LNCAP (cell line): ENCODE measurements at regions not wholly inside any gene's neighbourhood (a gene's known extent, or its start where the extent isn't known, plus 50 kb on each side); places are given as distances from the start of the nearest gene placed in this dataset.

Experiments
- TF ChIP-seq, protein P1 (sequence below): fragments of 450-650 bp; IDR thresholded peaks from 2 replicates; pipeline ENCODE4 v1.5.1; 2017; ENCODE audit warnings: mild to moderate bottlenecking

DNA sequence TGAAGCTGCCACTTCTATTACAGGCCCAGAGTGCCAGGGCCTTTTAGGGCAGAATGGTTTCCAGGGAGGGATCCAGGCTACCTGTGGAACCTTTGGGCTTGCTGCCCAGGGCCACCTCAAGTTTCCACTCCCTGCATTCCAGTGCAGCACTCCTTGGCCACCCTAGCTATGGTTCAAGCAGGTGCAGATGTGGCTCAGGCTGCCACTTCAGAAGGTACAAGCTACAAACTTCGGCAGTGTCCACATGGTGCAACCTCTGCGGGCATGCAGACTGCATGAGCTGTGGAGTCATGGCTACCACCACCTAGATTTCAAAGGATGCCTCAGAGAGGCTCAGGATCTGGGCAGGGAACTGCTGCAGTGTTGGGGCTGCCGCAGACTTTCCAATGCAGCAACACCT lies 248.1 kb upstream of the UBE2E3 start:
- TF ChIP-seq, protein P1, sequence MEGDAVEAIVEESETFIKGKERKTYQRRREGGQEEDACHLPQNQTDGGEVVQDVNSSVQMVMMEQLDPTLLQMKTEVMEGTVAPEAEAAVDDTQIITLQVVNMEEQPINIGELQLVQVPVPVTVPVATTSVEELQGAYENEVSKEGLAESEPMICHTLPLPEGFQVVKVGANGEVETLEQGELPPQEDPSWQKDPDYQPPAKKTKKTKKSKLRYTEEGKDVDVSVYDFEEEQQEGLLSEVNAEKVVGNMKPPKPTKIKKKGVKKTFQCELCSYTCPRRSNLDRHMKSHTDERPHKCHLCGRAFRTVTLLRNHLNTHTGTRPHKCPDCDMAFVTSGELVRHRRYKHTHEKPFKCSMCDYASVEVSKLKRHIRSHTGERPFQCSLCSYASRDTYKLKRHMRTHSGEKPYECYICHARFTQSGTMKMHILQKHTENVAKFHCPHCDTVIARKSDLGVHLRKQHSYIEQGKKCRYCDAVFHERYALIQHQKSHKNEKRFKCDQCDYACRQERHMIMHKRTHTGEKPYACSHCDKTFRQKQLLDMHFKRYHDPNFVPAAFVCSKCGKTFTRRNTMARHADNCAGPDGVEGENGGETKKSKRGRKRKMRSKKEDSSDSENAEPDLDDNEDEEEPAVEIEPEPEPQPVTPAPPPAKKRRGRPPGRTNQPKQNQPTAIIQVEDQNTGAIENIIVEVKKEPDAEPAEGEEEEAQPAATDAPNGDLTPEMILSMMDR: no peak

DNA sequence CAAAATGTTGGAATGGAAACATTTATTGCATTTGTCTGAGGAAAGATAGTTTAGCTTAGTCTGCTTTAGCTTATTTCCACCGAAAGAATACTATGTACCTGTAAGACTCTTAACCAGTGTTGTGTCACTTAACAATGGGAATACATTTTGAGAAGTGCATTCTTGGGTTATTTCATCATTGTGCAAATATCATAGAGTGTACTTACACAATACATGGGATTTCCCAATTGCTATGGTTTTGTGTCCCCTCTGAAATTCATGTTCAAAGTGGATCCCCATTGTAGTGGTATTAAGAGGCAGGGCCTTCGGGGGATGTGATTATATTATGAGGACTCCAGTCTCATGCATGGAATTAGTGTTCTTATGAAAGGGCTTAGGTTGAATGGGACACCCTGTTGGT lies 249.4 kb upstream of the UBE2E3 start:
- TF ChIP-seq, protein P1: no peak

DNA sequence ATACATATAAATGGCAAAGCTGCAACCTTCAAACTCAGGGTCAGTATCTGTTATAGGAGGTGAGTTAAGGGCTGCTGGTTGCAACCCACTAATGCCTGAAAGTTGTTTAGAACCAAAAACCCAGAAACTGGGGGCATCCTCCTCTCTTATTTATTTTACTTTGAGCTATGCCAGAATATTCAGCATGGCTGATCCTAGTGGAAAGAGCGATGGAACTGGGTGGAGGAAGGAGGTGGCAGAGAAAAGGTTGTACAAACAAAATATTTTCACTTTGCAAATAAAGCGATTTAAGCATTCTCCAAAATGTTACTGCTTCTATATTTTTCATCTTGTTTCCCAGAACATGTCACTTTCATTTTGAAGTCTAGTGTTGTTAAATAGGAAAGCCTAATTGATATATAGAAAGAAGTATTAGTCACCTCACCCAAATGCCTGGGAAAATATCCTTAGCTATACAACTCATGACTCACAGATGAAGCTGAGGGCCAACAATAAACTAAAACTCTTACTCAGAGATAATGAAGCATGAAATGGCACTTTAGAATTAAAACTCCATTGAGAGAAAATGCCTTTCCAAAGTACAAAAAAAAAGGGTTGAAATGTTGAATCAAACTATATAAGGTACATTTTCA lies 251.4 kb upstream of the UBE2E3 start:
- TF ChIP-seq, protein P1: no peak

DNA sequence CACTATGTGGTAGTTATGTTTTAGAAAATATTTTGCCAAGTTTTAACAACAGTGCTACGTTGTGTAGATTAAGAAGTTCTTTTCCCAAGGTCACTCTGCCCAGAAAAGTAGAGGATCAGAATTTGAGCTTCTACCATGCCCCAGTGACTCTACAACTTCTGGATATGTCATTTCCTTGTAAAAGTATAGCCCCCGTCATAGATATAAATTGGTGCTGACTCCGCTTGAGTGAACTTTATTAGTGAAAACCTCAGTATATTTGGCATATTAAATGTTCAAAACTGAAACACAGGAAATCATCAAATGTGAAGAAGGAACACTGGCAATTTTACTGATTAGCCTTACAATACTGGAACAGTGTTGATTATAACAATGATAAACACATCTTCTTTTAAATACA lies 256.7 kb upstream of the UBE2E3 start:
- TF ChIP-seq, protein P1: no peak

DNA sequence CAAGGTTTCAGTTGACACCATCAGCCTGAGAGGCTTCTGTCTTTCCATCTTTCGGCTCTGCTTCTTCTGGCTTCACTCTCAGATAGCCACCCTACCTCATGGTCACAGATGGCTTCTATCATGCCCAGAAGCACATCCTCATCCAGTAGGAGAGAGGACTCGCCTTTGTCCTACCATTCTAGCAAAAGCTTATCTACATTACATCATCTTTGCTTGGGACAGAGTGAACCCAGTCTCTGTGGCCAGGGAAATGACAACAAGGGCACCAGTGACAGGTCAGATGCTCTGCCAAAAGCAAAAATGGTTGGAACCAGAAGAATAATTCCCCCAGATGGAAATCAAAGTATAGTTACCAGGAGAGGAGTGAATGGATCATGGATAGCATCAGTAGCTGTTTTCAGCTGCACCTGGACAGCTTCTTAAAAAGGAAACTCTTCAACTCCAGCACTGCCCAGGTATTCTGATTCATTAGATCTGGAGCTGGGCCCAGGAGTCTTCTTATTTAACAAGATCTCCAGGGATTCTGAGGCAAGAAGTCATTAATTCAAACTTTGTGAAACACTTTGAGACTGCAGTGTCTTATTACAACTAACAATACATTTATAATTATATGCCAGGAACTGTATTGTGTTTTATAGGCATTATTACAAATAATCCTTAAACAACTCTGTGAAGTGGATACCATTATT lies 257.7 kb upstream of the UBE2E3 start:
- TF ChIP-seq, protein P1: no peak

DNA sequence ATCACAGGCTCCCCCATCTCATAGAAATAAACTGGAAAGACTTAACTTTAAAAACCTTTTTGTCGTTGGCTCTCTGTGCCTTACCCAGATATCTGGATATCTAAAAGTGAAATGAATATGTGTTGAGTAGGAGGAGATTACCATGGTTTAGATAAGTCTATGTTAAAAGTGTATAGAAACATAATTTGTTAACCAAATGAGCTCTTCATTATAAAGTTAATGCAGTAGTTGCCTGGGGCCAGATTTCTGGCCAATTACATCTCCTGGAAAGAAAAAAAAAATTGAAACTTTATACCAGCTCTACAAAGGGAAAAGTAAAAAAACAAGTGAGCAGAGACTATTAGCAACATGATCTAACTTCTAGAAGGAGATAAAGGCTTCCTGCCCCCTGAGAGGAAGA lies 259.6 kb upstream of the UBE2E3 start:
- TF ChIP-seq, protein P1: no peak

DNA sequence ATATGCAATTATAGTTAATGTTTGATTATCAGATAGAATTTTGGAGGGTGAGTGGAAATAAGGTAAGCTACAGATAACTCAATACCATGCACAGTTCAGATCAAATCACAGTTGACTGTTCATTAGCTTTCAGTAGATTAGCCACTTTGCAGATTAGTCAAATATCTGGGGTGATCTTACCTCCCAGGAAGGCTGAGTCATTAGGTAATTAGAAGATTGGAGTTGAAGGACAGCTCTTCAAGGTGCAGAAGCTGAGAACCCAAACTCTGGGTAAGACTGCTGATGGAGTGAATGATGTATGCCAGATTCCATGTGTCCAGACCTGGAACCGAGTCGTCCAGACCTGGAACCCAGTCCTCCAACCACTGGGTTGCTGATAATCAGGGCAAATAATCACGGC lies 262.8 kb upstream of the UBE2E3 start:
- TF ChIP-seq, protein P1: no peak
